ENCODE measurements at regions not wholly inside any gene's neighbourhood (a gene's known extent, or its start where the extent isn't known, plus 50 kb on each side); places are given as distances from the start of the nearest gene placed in this dataset.

- no peak for DNase-seq (ENCODE audit: low spot score)
- Histone ChIP-seq H3K27me3 (ENCODE audit: control insufficient read depth in 4 of 4, insufficient read depth in 4 of 4, low read length in 3 of 4) (no peaks in the 10 kb centered on the region), H3K27ac (ENCODE audit: low read depth in 1 of 2, low read length in 2 of 2) (no peak overlapping the region), H3K4me3 (ENCODE audit: low read depth in 1 of 3, low read length in 3 of 3) (no peak overlapping the region), H3K9me3 (ENCODE audit: control insufficient read depth in 4 of 4, low read length in 3 of 4) (no peaks in the 10 kb centered on the region), H3K36me3 (ENCODE audit: control insufficient read depth in 4 of 4, insufficient read depth in 3 of 4, low read depth in 1 of 4, low read length in 3 of 4) (no peaks in the 10 kb centered on the region), H3K9ac (ENCODE audit: low read depth in 1 of 2, low read length in 2 of 2) (no peak overlapping the region), H3K4me1 (ENCODE audit: control insufficient read depth in 4 of 4, insufficient read depth in 4 of 4, low read length in 3 of 4) (no peaks in the 10 kb centered on the region)
- no peak for TF ChIP-seq MAX (IDR thresholded peaks at IDR 0.05)
- no peak for TF ChIP-seq HNF4G (IDR thresholded peaks at IDR 0.05)
- no peak for TF ChIP-seq EGR1 (IDR thresholded peaks at IDR 0.05; ENCODE audit: low read depth in 2 of 2)
- no peak for TF ChIP-seq SP1 (IDR thresholded peaks at IDR 0.05)
- TF ChIP-seq HNF4A (conservative IDR thresholded peaks at IDR 0.05) = no peak
- no peak for TF ChIP-seq ATF3 (IDR thresholded peaks at IDR 0.05)
- no peak for TF ChIP-seq GABPA (IDR thresholded peaks at IDR 0.05 in 1 of 2, conservative IDR thresholded peaks at IDR 0.05 in 1 of 2)
- TF ChIP-seq CTCF (IDR thresholded peaks at IDR 0.05; ENCODE audit: low read depth, low read length, missing input control) = no peak
- no peak for TF ChIP-seq ZBTB33 (IDR thresholded peaks at IDR 0.05)
- TF ChIP-seq RAD21 (IDR thresholded peaks at IDR 0.05) = no peak
- TF ChIP-seq JUND (IDR thresholded peaks at IDR 0.05) = no peak
- no peak for TF ChIP-seq YY1 (IDR thresholded peaks at IDR 0.05)
- TF ChIP-seq TAF1 (conservative IDR thresholded peaks at IDR 0.05) = no peak
- TF ChIP-seq RXRA (IDR thresholded peaks at IDR 0.05) = no peak
- TF ChIP-seq FOXA1 (IDR thresholded peaks at IDR 0.05) = no peak
- no peak for TF ChIP-seq REST (IDR thresholded peaks at IDR 0.05)
- TF ChIP-seq FOXA2 (IDR thresholded peaks at IDR 0.05) = no peak
- no peak for TF ChIP-seq NR2F2 (IDR thresholded peaks at IDR 0.05)
- WGBS = 76% methylated on average over 2 of the region's 2 CpGs
Measured at GRCh38 chrY:19484997-19485396, 259.5 kb downstream of the KDM5D start.

GRCh38 chrY:19479141-19479540 is 265.4 kb downstream of the KDM5D start:
- no peak for TF ChIP-seq TAF1 (conservative IDR thresholded peaks at IDR 0.05)
- no peak for TF ChIP-seq HNF4G (IDR thresholded peaks at IDR 0.05)
- TF ChIP-seq CTCF (IDR thresholded peaks at IDR 0.05; ENCODE audit: low read depth, low read length, missing input control) = no peak
- TF ChIP-seq NR2F2 (IDR thresholded peaks at IDR 0.05) = no peak
- no peak for TF ChIP-seq SP1 (IDR thresholded peaks at IDR 0.05)
- no peak for TF ChIP-seq ATF3 (IDR thresholded peaks at IDR 0.05)
- TF ChIP-seq HNF4A (conservative IDR thresholded peaks at IDR 0.05) = no peak
- TF ChIP-seq FOXA1 (IDR thresholded peaks at IDR 0.05) = no peak
- TF ChIP-seq YY1 (IDR thresholded peaks at IDR 0.05) = no peak
- TF ChIP-seq GABPA (IDR thresholded peaks at IDR 0.05 in 1 of 2, conservative IDR thresholded peaks at IDR 0.05 in 1 of 2) = no peak
- TF ChIP-seq RXRA (IDR thresholded peaks at IDR 0.05) = no peak
- no peak for TF ChIP-seq MAX (IDR thresholded peaks at IDR 0.05)
- Histone ChIP-seq H3K27ac (ENCODE audit: low read depth in 1 of 2, low read length in 2 of 2) (no peak overlapping the region), H3K9ac (ENCODE audit: low read depth in 1 of 2, low read length in 2 of 2) (no peak overlapping the region), H3K9me3 (ENCODE audit: control insufficient read depth in 4 of 4, low read length in 3 of 4) (no peaks in the 10 kb centered on the region), H3K4me3 (ENCODE audit: low read depth in 1 of 3, low read length in 3 of 3) (no peak overlapping the region), H3K27me3 (ENCODE audit: control insufficient read depth in 4 of 4, insufficient read depth in 4 of 4, low read length in 3 of 4) (no peaks in the 10 kb centered on the region), H3K4me1 (ENCODE audit: control insufficient read depth in 4 of 4, insufficient read depth in 4 of 4, low read length in 3 of 4) (no peaks in the 10 kb centered on the region), H3K36me3 (ENCODE audit: control insufficient read depth in 4 of 4, insufficient read depth in 3 of 4, low read depth in 1 of 4, low read length in 3 of 4) (no peaks in the 10 kb centered on the region)
- no peak for DNase-seq (ENCODE audit: low spot score)

Data from liver (tissue), 8 donors.